ENCODE measurements at regions not wholly inside any gene's neighbourhood (a gene's known extent, or its start where the extent isn't known, plus 50 kb on each side); places are given as distances from the start of the nearest gene placed in this dataset.
A peak's percentile ranks its signal among the peaks of the same experiment; 100 is the strongest.

DNA sequence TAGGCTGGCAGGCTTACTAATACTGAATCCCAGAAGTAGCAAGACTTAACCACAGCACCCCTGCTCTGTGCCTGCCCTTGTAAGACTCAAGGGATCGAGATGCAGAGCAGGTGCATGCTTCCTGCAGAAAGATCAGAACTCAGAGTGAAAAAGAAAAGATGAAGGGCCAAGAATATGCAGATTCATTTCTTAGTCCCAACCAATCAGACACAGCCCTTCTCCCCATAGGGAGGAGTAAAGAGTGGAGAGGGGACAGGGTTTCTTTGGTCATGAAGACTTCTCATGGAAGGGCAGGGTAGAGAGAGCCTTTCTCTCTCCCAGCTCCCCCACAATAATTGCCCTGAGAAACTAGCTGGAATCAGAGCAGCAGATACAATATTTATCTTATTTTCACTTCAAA is 105.6 kb upstream of the MB21D2 start:
- H3K27me3 Mint-ChIP-seq (ENCODE audit: insufficient read depth, low read depth, poor library complexity): peaks cover 2% of the 10 kb centered on the region
- H3K36me3 ChIP-seq (ENCODE audit: insufficient read depth): no peaks in the 10 kb centered on the region
- no peaks in the 10 kb centered on the region for H3F3A ChIP-seq (replicated peaks; ENCODE audit: low read depth)
- no peaks in the 10 kb centered on the region; the same call in 1 of the 2 replicates for H3K9me2 ChIP-seq (ENCODE audit: insufficient read depth)
- no peak for TF ChIP-seq NANOG (IDR thresholded peaks at IDR 0.05; ENCODE audit: borderline replicate concordance)
- no peak for TF ChIP-seq STAT1 (IDR thresholded peaks at IDR 0.05; ENCODE audit: unreplicated experiment)
- no peak for TF ChIP-seq JUNB (IDR thresholded peaks at IDR 0.05; ENCODE audit: unreplicated experiment)
- no peak for DNase-seq (ENCODE audit: low spot score)
- H4K20me1 ChIP-seq (replicated peaks; ENCODE audit: insufficient read depth): no peaks in the 10 kb centered on the region
- H3K4me2 ChIP-seq: no peak overlapping the region
- peaks cover 7% of the 10 kb centered on the region; the same call in 1 of the 2 replicates for H3K4me1 ChIP-seq (ENCODE audit: insufficient read depth)
- no peak overlapping the region for H2AFZ ChIP-seq
- ATAC-seq: no peak
- no peaks in the 10 kb centered on the region for H3K27me3 ChIP-seq (ENCODE audit: insufficient read depth)
- no peaks in the 10 kb centered on the region for H3K79me2 ChIP-seq (replicated peaks; ENCODE audit: insufficient read depth)
- H3K27ac ChIP-seq (ENCODE audit: low read depth): no peak overlapping the region
- H3K36me3 Mint-ChIP-seq (ENCODE audit: low read depth): no peaks in the 10 kb centered on the region
- H3K27ac Mint-ChIP-seq: no peak overlapping the region
- no peaks in the 10 kb centered on the region for H3K9me3 Mint-ChIP-seq
- H3K4me3 Mint-ChIP-seq: no peak overlapping the region
- H3K4me1 Mint-ChIP-seq: peaks cover 6% of the 10 kb centered on the region
- H3K4me3 ChIP-seq: no peak overlapping the region

DNA sequence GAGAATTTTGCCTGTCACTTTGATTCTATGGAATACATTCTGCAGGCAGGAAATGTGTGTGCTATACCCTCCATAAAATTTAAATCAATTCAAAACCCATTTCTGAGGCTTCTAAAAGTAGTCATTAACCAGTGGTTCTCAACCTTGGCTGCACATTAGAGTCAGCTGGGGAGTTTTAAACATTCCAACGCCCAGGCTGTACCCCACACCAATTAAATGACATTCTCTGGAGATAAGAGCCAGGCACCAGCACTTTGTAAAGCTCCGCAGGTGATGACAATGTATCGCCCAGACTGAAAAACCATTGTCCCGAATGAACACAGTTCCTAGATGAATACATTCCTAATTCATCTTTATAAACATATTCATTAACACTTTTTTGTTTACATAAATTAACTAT is 110.6 kb upstream of the MB21D2 start:
- no peak overlapping the region for H3K4me3 ChIP-seq
- Mint-ChIP-seq H3K4me1 (peaks cover 10% of the 10 kb centered on the region), H3K27me3 (ENCODE audit: insufficient read depth, low read depth, poor library complexity) (peaks cover 2% of the 10 kb centered on the region), H3K27ac (no peak overlapping the region), H3K4me3 (no peak overlapping the region), H3K36me3 (ENCODE audit: low read depth) (no peaks in the 10 kb centered on the region), H3K9me3 (no peaks in the 10 kb centered on the region)
- H3K36me3 ChIP-seq (ENCODE audit: insufficient read depth): no peaks in the 10 kb centered on the region
- H3K79me2 ChIP-seq (replicated peaks; ENCODE audit: insufficient read depth): no peaks in the 10 kb centered on the region
- no peaks in the 10 kb centered on the region for H3K27me3 ChIP-seq (ENCODE audit: insufficient read depth)
- no peaks in the 10 kb centered on the region for H3F3A ChIP-seq (replicated peaks; ENCODE audit: low read depth)
- DNase-seq (ENCODE audit: low spot score) (no peak), ATAC-seq (peak; percentile 48; the same call in 2 of the 3 replicates)
- no peaks in the 10 kb centered on the region; the same call in 1 of the 2 replicates for H3K9me2 ChIP-seq (ENCODE audit: insufficient read depth)
- TF ChIP-seq, protein P1, sequence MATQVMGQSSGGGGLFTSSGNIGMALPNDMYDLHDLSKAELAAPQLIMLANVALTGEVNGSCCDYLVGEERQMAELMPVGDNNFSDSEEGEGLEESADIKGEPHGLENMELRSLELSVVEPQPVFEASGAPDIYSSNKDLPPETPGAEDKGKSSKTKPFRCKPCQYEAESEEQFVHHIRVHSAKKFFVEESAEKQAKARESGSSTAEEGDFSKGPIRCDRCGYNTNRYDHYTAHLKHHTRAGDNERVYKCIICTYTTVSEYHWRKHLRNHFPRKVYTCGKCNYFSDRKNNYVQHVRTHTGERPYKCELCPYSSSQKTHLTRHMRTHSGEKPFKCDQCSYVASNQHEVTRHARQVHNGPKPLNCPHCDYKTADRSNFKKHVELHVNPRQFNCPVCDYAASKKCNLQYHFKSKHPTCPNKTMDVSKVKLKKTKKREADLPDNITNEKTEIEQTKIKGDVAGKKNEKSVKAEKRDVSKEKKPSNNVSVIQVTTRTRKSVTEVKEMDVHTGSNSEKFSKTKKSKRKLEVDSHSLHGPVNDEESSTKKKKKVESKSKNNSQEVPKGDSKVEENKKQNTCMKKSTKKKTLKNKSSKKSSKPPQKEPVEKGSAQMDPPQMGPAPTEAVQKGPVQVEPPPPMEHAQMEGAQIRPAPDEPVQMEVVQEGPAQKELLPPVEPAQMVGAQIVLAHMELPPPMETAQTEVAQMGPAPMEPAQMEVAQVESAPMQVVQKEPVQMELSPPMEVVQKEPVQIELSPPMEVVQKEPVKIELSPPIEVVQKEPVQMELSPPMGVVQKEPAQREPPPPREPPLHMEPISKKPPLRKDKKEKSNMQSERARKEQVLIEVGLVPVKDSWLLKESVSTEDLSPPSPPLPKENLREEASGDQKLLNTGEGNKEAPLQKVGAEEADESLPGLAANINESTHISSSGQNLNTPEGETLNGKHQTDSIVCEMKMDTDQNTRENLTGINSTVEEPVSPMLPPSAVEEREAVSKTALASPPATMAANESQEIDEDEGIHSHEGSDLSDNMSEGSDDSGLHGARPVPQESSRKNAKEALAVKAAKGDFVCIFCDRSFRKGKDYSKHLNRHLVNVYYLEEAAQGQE (IDR thresholded peaks at IDR 0.05; ENCODE audit: unreplicated experiment): no peak
- TF ChIP-seq EZH2phosphoT487 (IDR thresholded peaks at IDR 0.05; ENCODE audit: unreplicated experiment) (no peak), NANOG (IDR thresholded peaks at IDR 0.05; ENCODE audit: borderline replicate concordance) (no peak)
- no peak overlapping the region for H2AFZ ChIP-seq
- H4K20me1 ChIP-seq (replicated peaks; ENCODE audit: insufficient read depth): no peaks in the 10 kb centered on the region
- no peak overlapping the region for H3K27ac ChIP-seq (ENCODE audit: low read depth)
- no peak overlapping the region for H3K4me2 ChIP-seq
- H3K4me1 ChIP-seq (ENCODE audit: insufficient read depth): peaks cover 7% of the 10 kb centered on the region; the same call in 1 of the 2 replicates

DNA sequence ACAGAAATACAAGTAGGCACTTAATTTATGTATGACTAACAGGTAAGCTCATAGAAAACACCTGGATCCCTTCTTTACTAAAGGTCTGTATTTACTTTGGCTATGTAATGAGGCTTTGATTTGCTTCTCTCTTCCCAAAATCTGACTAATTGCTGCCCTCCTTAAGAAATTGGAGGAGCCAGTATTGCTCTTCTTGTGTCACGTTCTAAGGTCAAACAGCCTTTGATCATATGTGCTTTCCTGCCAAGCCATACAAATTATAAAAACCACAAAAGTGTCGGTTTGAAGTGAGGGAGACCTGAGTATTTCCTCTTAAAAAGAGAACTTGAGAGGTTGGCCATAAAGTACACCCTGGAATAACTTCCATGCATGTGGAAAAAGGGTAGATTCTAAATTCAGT is 112.1 kb upstream of the MB21D2 start:
- Mint-ChIP-seq H3K27ac (no peak overlapping the region), H3K4me3 (no peak overlapping the region), H3K4me1 (peaks cover 10% of the 10 kb centered on the region), H3K27me3 (ENCODE audit: insufficient read depth, low read depth, poor library complexity) (peaks cover 2% of the 10 kb centered on the region), H3K9me3 (no peaks in the 10 kb centered on the region), H3K36me3 (ENCODE audit: low read depth) (no peaks in the 10 kb centered on the region)
- H3K27ac ChIP-seq (ENCODE audit: low read depth): no peak overlapping the region
- H3K36me3 ChIP-seq (ENCODE audit: insufficient read depth): no peaks in the 10 kb centered on the region
- TF ChIP-seq STAT1 (IDR thresholded peaks at IDR 0.05; ENCODE audit: unreplicated experiment): no peak
- no peak overlapping the region for H3K4me2 ChIP-seq
- DNase-seq (ENCODE audit: low spot score) (no peak), ATAC-seq (no peak)
- H2AFZ ChIP-seq: no peak overlapping the region
- H3K79me2 ChIP-seq (replicated peaks; ENCODE audit: insufficient read depth): no peaks in the 10 kb centered on the region
- no peaks in the 10 kb centered on the region for H3K27me3 ChIP-seq (ENCODE audit: insufficient read depth)
- H3F3A ChIP-seq (replicated peaks; ENCODE audit: low read depth): no peaks in the 10 kb centered on the region
- H3K9me2 ChIP-seq (ENCODE audit: insufficient read depth): no peaks in the 10 kb centered on the region; the same call in 1 of the 2 replicates
- no peaks in the 10 kb centered on the region for H4K20me1 ChIP-seq (replicated peaks; ENCODE audit: insufficient read depth)
- peaks cover 7% of the 10 kb centered on the region; the same call in 1 of the 2 replicates for H3K4me1 ChIP-seq (ENCODE audit: insufficient read depth)
- H3K4me3 ChIP-seq: no peak overlapping the region
